Esophagus muscularis mucosa (tissue), 4 donors: ENCODE measurements at regions not wholly inside any gene's neighbourhood (a gene's known extent, or its start where the extent isn't known, plus 50 kb on each side); places are given as distances from the start of the nearest gene placed in this dataset.

Experiments used
- DNase-seq: peaks from one replicate; pipeline ENCODE4 v3.0.0-alpha.2; 2017; ENCODE audit errors: extremely low spot score
- H3K27ac ChIP-seq, 4 donors: fragments of 200-600 bp; sonication (generic); replicated peaks in 1 of 4; 1 replicate in 3 of 4; 2 replicates in 1 of 4; pipeline ENCODE4 v1.5.1; 2016 to 2019; ENCODE audit warnings: mild to moderate bottlenecking in 1 of 4
- H3K27me3 ChIP-seq, 4 donors: fragments of 200-600 bp; sonication (generic); one replicate each; pipeline versions ENCODE4 v1.5.1 to v1.6.0; 2016 to 2019
- H3K36me3 ChIP-seq, 4 donors: fragments of 200-600 bp; sonication (generic); one replicate each; pipeline ENCODE4 v1.5.1; 2016 to 2019
- H3K4me1 ChIP-seq, 4 donors: fragments of 200-600 bp; sonication (generic); one replicate each; pipeline ENCODE4 v1.5.1; 2016 to 2019
- H3K4me3 ChIP-seq, 4 donors: fragments of 200-600 bp; sonication (generic); 1 replicate in 2 of 4; 2 replicates in 2 of 4; pipeline ENCODE4 v1.5.1; 2016 to 2019; ENCODE audit warnings: mild to moderate bottlenecking in 4 of 4, moderate library complexity in 1 of 4
- H3K9me3 ChIP-seq, 4 donors: fragments of 200-600 bp; sonication (generic); 1 replicate in 3 of 4; 2 replicates in 1 of 4; pipeline ENCODE4 v1.5.1; 2016 to 2019
- EP300 ChIP-seq: sonication (generic); formaldehyde crosslinking; IDR thresholded peaks from one replicate; pipeline ENCODE4 v1.6.1; 2017; ENCODE audit warnings: antibody characterized with exemption
- POLR2A ChIP-seq: fragments of 450-650 bp; IDR thresholded peaks from one replicate; pipeline ENCODE4 v1.6.1; 2017; ENCODE audit warnings: antibody characterized with exemption, moderate library complexity, mild to moderate bottlenecking, low read depth
- POLR2AphosphoS5 ChIP-seq, 2 donors: sonication (generic); formaldehyde crosslinking; IDR thresholded peaks; one replicate each; pipeline ENCODE4 v1.6.1; 2017; ENCODE audit warnings: antibody characterized with exemption in 2 of 2
- WGBS: methylation state at CpG from one replicate; pipeline ENCODE4 v1.1.5; 2018; 5-methylcytosine and 5-hydroxymethylcytosine counted together
- intact Hi-C: fragments of 100-400 bp; cut with DNase I; formaldehyde crosslinking; loops from one replicate; pipeline ENCODE4 v1.15.1; 2023
- TF ChIP-seq, protein P1 (sequence below), 3 experiments: fragments of 200-600 bp in 2 of 3; fragments of 450-650 bp in 1 of 3; sonication (generic) in 2 of 3; IDR thresholded peaks; one replicate each; pipeline ENCODE4 v1.5.1; 2017 to 2019; ENCODE audit warnings: antibody characterized with exemption in 3 of 3, mild to moderate bottlenecking in 2 of 3, moderate library complexity in 1 of 3

DNA sequence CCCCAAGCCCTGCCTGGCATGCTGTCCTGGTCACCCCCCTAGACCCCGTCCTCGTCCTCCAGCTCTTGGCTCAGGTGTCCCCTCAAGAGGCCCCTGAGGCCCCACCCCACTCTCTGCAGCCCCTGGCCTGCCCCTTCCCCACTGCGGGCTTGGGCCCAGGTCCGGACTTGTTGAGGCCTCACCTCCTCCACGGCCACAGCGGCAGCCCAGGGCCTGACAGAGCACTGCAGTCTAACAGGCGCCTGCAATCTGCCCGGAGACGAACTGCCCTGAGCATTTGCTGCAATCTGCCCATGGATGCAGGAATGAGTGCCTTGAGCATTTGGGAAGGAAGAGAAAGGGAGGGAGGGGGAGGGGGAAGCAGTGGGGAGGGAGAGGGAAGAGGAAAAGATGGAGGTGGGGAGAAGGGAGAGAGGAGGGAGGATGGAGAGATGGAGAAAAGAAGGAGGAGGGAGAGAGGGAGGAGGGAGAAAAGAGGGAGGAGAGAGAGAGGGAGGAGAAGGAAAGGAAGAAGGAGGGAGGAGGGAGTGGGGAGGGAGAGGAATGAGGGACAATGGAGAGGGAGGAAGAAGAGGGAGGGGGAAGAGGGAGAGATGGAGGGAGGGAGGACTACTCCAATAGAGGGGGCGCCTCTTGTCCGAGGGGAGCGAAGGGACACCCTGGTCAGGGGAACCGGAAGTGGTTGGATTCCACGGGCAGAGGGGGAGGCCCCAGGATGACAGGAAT, 73.9 kb downstream of the PDGFA start:
- DNase-seq, result no peak
- Histone ChIP-seq H3K4me3 (no peak overlapping the region), H3K27ac (no peak overlapping the region), H3K4me1 (no peaks in the 10 kb centered on the region), H3K9me3 (no peaks in the 10 kb centered on the region), H3K27me3 (peaks cover 0 to 4% (median 0%) of the 10 kb centered on the region in 4 donors), H3K36me3 (no peaks in the 10 kb centered on the region)
- 75% methylated on average over 11 of the region's 14 CpGs for WGBS
- intact Hi-C loops, result no loop called here
- TF ChIP-seq, protein P1, sequence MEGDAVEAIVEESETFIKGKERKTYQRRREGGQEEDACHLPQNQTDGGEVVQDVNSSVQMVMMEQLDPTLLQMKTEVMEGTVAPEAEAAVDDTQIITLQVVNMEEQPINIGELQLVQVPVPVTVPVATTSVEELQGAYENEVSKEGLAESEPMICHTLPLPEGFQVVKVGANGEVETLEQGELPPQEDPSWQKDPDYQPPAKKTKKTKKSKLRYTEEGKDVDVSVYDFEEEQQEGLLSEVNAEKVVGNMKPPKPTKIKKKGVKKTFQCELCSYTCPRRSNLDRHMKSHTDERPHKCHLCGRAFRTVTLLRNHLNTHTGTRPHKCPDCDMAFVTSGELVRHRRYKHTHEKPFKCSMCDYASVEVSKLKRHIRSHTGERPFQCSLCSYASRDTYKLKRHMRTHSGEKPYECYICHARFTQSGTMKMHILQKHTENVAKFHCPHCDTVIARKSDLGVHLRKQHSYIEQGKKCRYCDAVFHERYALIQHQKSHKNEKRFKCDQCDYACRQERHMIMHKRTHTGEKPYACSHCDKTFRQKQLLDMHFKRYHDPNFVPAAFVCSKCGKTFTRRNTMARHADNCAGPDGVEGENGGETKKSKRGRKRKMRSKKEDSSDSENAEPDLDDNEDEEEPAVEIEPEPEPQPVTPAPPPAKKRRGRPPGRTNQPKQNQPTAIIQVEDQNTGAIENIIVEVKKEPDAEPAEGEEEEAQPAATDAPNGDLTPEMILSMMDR (IDR thresholded peaks at IDR 0.05), result no peak
- no peak for TF ChIP-seq POLR2A

DNA sequence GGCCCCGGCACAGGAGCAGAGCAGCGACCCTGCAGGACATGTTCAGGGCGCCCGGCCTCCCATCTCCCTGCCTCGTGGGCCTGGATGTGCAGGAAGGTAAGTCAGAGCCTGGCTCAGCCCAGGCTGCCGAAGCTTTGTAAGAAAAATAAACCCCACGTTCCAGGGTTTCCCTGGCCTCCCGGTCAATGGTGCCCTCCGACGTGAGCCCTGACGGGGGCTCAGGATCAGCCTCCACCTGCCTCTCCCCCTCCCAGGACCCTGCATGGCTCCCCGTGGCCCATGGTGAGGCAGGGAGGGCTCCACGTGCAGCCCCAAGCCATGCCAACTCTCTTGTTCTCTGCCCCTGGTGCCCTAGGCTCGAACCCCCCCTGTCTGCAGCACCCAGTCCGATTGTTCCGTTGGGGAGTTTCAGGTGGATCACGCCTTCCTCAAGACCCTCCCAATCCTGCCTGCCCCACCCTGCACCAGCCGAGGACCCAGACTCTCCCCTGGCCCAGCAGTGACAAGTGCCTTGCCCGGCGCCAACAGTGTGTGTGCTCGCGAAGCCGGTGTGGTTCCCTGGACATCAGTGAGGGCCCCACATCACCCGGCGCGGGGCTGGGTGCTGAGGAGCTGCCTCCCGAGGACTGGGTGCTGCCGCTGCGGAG, 73.2 kb downstream of the PDGFA start:
- Histone ChIP-seq H3K27ac (no peak overlapping the region), H3K27me3 (peaks cover 0 to 9% (median 0%) of the 10 kb centered on the region in 4 donors), H3K4me1 (peaks cover 0 to under 1% (median 0%) of the 10 kb centered on the region in 4 donors), H3K36me3 (no peaks in the 10 kb centered on the region), H3K9me3 (no peaks in the 10 kb centered on the region), H3K4me3 (no peak overlapping the region)
- 80% methylated on average over 24 of the region's 29 CpGs for WGBS
- DNase-seq, result no peak
- TF ChIP-seq, protein P1 (IDR thresholded peaks at IDR 0.05), result no peak
- TF ChIP-seq POLR2AphosphoS5 (IDR thresholded peaks at IDR 0.05) (no peak), EP300 (no peak), POLR2A (no peak)
- intact Hi-C loops, result no loop called here
